ENCODE measurements at regions not wholly inside any gene's neighbourhood (a gene's known extent, or its start where the extent isn't known, plus 50 kb on each side); places are given as distances from the start of the nearest gene placed in this dataset.
A peak's percentile ranks its signal among the peaks of the same experiment; 100 is the strongest.
"Not testable (repeated sequence)": the region's sequence is repeated elsewhere in the genome, so short reads cannot be mapped to it uniquely, and the experiment has no call there.

DNA sequence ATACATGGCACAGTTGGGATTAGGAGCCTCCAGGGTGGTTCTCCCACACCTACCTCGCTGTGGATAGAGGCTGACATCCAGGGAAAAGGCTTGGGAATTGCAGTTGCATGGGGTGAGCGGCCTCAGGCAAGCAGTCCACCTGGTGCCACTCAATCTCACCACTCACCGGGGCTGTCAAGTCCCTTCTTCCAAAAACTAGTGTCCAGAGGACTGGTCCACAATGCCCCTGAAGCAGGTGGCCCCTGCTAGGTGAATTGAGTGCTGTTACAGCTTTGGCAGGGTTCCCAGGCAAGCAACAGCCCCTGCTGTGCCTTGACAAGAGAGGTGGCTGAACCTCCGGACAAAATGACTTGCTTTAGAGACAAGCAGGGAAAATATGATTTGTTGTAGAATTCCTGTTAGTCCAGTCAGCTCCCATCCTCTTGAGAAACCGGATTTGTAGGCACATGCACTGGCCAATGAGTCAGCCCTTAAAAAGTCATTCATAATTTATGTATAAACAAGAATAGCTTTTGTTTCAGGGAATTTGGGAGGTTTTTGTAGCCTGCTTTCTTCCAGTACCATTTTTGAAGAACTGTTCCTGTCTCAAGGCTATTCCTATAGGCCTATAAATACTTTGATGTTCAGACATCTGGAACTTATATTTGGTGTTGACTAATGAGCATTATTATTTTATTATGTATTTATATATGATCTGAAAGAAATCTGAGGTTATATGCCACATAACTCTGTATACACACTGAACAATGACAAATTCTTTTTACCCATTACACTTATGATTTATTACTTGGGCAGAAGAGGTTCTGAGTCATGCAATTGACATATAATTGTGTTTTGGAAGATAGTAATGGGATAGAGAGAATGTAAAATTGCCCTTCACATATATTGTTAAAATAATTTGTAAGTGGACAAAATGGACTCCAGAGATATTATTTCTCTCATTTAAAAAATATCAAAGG is 411.1 kb downstream of the ACTL7B start:
- peak; percentile 29 for DNase-seq (ENCODE audit: low spot score)

DNA sequence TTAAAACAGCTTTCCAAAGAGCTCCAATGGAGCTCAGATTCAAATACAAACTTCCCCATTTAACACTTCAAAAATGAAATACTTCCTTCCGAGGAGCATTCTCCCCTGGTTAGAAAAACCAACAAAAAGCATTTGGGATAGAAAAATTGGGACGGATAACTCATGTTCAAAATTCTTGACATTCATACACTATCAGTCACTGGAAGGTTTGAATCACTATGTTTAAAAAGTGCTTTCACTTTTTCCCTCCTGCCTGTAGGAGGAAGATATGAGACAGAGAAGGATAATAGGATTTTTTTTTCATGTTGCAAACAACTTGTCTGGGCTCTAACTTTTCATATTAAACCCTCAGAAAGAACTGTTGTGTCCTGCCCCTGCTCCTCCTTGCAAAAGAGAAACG is 412.0 kb downstream of the ACTL7B start:
- DNase-seq (ENCODE audit: low spot score), result no peak

DNA sequence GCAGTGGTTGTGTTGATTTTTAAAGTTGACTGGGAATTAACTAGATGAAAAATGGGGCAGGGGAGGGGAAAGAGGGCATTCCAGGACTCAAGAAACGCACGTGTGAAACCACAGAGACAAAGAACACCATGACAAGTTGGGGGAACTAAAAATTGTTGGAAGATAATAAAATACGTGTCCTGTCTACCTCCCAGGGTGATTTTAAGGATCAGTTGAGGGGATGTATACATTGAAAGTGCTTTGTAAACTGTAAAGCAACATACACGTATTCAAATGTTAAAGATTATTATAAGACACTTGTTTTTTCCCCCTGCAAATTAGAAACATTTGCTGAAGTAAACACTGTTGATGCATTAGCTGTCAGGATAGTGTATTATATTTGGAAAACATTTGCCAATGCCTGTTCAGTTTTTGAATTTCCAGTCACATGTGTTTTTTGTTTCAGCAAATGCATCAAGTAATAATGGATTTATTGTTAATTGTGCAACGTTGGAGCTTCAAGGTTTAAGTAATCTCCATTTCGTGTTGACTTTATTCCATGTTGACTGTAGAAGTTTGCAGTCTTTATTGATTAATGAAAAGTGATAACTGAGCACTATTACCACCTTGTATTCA is 412.7 kb downstream of the ACTL7B start:
- no peak for DNase-seq (ENCODE audit: low spot score)

GRCh38 chr9:108442627-108443018 is 413.2 kb downstream of the ACTL7B start:
- no peak for DNase-seq (ENCODE audit: low spot score)

GRCh38 chr9:108441726-108442125 is 414.1 kb downstream of the ACTL7B start:
- DNase-seq (ENCODE audit: low spot score), result no peak

DNA sequence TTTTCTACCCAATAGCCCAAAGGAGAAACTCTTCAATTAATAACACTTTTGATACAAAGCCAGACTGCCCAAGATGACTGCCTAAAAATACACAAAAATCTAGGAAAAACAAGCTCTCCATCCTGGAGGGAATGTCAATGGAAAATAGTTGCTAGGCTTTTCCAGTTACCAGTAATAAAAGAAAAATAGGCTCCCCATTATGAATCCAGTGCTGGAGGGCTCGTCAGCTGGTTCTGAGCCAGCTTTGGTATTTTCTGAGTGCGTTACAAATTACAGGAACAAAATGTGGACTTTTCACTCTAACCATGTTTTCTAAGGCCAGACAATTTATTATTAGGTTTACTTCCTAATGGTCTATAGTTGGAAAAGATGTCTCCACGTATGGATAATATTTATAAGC is 414.5 kb downstream of the ACTL7B start:
- no peak for DNase-seq (ENCODE audit: low spot score)

- no peak for DNase-seq (ENCODE audit: low spot score)
Observed at GRCh38 chr9:108439947-108440346, 415.8 kb downstream of the ACTL7B start.

GRCh38 chr9:108437656-108438055 is 418.1 kb downstream of the ACTL7B start:
- no peak for DNase-seq (ENCODE audit: low spot score)

DNA sequence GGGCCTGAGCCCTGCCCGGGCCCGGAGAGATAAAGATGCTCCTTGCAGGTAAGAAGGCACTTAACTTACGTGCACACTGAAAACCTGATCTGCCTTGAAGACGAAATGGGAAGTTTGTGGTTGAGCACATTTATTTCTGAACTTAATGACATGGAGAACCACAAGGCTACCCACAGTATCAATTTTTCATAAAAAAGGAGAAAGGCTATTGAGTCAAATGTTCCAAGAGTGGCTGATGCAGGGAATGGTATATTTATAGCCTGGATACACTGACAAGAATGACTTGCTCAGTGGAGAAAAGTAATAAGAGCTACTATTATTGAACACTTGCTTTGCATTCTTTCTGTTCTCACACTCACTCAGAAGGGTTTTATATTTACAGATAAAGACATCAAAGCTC is 419.3 kb downstream of the ACTL7B start:
- DNase-seq (ENCODE audit: low spot score), result no peak

GRCh38 chr9:108434502-108434901 is 421.3 kb downstream of the ACTL7B start:
- DNase-seq (ENCODE audit: low spot score), result no peak

DNA sequence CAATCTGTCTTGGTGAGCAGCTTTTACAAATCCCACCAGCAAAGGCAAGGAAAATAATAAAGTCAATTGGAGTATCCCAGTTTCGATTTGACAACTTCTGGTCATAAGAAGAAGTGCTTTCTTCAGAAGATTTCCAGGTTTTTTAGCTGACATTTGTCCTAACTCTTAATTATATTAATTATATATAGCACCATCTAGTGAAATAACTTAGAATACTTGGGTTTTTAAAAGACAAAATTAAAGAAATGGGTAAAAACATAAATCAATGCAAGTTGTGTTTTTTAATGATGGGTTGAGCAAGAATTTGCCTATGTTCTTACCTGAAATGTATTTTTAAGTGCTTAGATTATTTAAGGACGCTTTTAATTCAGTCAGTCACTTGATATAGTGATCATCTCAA is 421.8 kb downstream of the ACTL7B start:
- no peak for DNase-seq (ENCODE audit: low spot score)

GRCh38 chr9:108430655-108431054 is 425.1 kb downstream of the ACTL7B start:
- DNase-seq (ENCODE audit: low spot score), result no peak

- no peak for DNase-seq (ENCODE audit: low spot score)
Observed at GRCh38 chr9:108427751-108428150, 428.0 kb downstream of the ACTL7B start.

- DNase-seq (ENCODE audit: low spot score), result not testable (repeated sequence)
Observed at GRCh38 chr9:108426421-108426940, 429.3 kb downstream of the ACTL7B start.

DNA sequence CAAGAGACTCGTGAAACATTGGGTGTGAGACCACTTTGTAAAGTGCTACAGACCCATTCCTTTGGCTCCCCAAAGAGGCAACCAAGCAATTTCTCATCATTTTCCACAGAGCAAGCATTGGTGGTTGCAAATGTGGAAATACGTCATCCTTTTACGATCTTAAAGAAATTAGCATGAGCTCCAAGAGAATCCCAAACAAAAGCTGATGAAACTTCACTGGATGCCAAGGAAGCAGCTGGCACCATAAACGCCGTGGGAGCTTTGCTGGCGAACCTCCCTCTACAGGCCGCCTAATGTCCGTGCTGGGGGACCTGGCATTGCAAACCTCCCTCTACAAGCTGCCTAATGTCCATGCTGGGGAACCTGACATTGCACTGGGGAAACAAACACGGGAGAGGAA is 432.4 kb downstream of the ACTL7B start:
- DNase-seq (ENCODE audit: low spot score), result no peak

DNA sequence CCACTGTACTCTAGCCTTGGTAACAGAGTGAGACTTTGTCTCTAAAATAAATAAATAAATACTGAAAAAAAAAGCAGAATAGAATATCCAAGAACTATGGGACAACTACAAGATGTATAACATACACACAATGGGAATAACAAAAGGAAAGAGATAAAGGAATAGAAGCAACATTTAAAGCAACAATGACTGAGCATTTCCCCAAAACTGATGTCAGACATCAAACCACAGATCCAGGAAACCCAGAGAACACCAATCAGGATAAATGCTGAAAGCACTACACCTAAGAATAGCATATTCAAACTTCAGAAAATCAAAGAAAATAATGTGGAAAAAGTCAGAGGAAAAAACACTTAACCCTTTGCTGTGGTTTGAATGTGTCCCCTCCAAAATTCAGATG is 436.4 kb downstream of the ACTL7B start:
- DNase-seq (ENCODE audit: low spot score), result no peak

DNA sequence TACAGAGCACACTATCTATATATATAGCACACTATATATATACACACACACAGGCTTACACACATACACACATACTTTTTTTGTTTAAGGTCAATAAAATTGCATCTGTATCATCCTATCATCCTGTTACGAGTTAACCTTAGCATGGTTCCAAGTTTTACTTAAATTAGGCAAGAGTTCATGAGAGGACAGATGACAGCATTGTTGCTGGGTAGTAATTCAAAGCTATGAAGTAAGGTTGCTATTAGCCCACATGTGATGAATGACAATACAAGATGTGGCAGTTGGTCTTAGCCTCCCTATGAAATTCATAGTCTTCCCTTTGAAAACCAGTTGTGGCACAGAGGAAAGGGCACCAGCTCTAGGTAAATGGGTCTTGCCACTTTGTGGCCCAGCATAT is 438.1 kb downstream of the ACTL7B start:
- no peak for DNase-seq (ENCODE audit: low spot score)

- DNase-seq (ENCODE audit: low spot score), result no peak
Observed at GRCh38 chr9:108417312-108417711, 438.5 kb downstream of the ACTL7B start.

DNA sequence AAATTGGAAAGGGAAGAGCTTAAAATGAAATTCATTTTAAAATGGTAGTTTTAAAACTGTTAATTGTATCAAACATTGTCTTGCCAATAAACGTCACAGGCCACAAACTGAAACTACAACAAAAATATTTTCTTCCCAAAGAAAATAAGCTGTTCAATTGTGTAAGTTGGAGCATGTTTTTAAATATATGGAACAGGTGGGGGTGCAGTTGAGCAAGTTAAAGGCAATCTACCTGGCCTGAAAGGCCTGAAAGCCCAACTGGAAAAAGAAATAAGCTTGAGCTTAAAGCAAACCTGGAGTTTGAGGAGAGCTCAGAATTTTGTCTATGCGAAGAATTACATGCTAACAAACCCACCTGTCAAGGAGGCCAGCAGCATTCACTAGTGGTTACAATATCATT is 439.5 kb downstream of the ACTL7B start:
- DNase-seq (ENCODE audit: low spot score), result no peak

GRCh38 chr9:108413809-108414208 is 442.0 kb downstream of the ACTL7B start:
- DNase-seq (ENCODE audit: low spot score), result no peak

GRCh38 chr9:108412755-108413154 is 443.0 kb downstream of the ACTL7B start:
- no peak for DNase-seq (ENCODE audit: low spot score)

GRCh38 chr9:108411632-108412031 is 444.2 kb downstream of the ACTL7B start:
- DNase-seq (ENCODE audit: low spot score), result no peak

GRCh38 chr9:108410161-108410560 is 445.6 kb downstream of the ACTL7B start:
- no peak for DNase-seq (ENCODE audit: low spot score)
